Endothelial cell (in vitro differentiated cells): ENCODE measurements at regions not wholly inside any gene's neighbourhood (a gene's known extent, or its start where the extent isn't known, plus 50 kb on each side); places are given as distances from the start of the nearest gene placed in this dataset.

ENCODE experiments used
- DNase-seq: peaks from one replicate; pipeline ENCODE4 v3.0.0; 2021; ENCODE audit warnings: low spot score
- H3K27ac Mint-ChIP-seq: one replicate; pipeline ENCODE4 v1.8.0; 2021; ENCODE audit warnings: mixed read lengths, inconsistent platforms; ENCODE audit not compliant: unreplicated experiment
- H3K27me3 Mint-ChIP-seq: one replicate; pipeline ENCODE4 v1.8.0; 2021; ENCODE audit warnings: mild to moderate bottlenecking, moderate library complexity, mixed read lengths, inconsistent platforms; ENCODE audit not compliant: unreplicated experiment
- H3K36me3 Mint-ChIP-seq: one replicate; pipeline ENCODE4 v1.8.0; 2021; ENCODE audit warnings: mild to moderate bottlenecking, low read depth, mixed read lengths, inconsistent platforms; ENCODE audit not compliant: unreplicated experiment
- H3K4me1 Mint-ChIP-seq: one replicate; pipeline ENCODE4 v1.8.0; 2021; ENCODE audit warnings: mild to moderate bottlenecking, mixed read lengths, inconsistent platforms; ENCODE audit not compliant: unreplicated experiment
- H3K4me3 Mint-ChIP-seq: one replicate; pipeline ENCODE4 v1.8.0; 2021; ENCODE audit warnings: mild to moderate bottlenecking, mixed read lengths, inconsistent platforms; ENCODE audit not compliant: unreplicated experiment
- H3K9me3 Mint-ChIP-seq: one replicate; pipeline ENCODE4 v1.8.0; 2021; ENCODE audit warnings: mixed read lengths, inconsistent platforms; ENCODE audit not compliant: unreplicated experiment
- CTCF ChIP-seq: fragments of 200-600 bp; sonication (generic); IDR thresholded peaks from one replicate; pipeline ENCODE4 v1.5.0; 2021; ENCODE audit warnings: antibody characterized with exemption; ENCODE audit not compliant: unreplicated experiment

- Mint-ChIP-seq H3K4me1 (no peaks in the 10 kb centered on the region), H3K27me3 (no peaks in the 10 kb centered on the region), H3K9me3 (peaks cover 3% of the 10 kb centered on the region), H3K4me3 (no peak overlapping the region), H3K27ac (no peak overlapping the region), H3K36me3 (no peaks in the 10 kb centered on the region)
- DNase-seq, result no peak
- TF ChIP-seq CTCF, result no peak
Measured at GRCh38 chr4:119678761-119679160, 50.2 kb upstream of the PDE5A start.
